ENCODE measurements at regions not wholly inside any gene's neighbourhood (a gene's known extent, or its start where the extent isn't known, plus 50 kb on each side); places are given as distances from the start of the nearest gene placed in this dataset.
A peak's percentile ranks its signal among the peaks of the same experiment; 100 is the strongest.

DNA sequence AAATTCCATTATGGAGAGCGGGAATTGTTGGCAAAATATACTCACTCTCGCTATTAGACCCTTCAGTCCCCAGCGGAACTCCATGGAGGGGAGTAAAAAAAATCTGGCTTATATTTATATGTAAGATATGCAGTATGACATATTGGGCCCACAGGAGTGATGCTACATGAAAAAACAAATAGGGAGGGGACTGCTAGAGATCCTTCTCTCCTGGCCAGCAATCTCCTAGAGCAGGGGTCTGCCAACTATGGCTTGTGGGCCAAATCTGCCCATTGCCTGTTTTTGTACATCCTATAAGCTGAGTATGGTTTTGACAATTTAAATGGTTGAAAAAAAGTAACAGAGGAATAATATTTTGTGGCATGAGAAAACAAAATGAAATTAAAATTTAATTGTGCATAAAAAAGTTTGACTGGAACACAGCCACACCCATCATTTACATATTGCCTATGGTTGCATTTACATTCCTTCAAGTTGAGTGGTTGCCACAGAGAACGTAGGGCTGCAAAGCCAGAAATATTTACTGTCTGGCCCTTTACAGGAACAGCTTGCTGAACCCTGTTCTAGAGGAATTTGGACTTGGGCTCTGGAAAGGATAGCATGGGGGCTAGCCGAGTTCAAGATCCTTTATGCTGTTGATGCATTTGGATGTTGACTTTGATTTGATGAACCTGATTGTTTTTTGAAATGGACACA, 197.3 kb upstream of the CLINT1 start:
- Histone ChIP-seq H3K27me3 (no peaks in the 10 kb centered on the region), H3K27ac (no peak overlapping the region), H3K9me3 (no peaks in the 10 kb centered on the region), H3K36me3 (no peaks in the 10 kb centered on the region), H3K4me1 (no peaks in the 10 kb centered on the region), H3K4me3 (no peak overlapping the region)
- WGBS (ENCODE audit: insufficient coverage, low coverage, low lambda C conversion rate, missing lambda C conversion rate) = 81% methylated on average over 5 of the region's 5 CpGs
- ATAC-seq = no peak
- TF ChIP-seq POLR2A (IDR thresholded peaks at IDR 0.05) = no peak
- TF ChIP-seq CTCF (IDR thresholded peaks at IDR 0.05) = no peak
- intact Hi-C loops (cut with DNase I) = no loop called here
- no peak for DNase-seq

GRCh38 chr5:158055111-158055501, 196.2 kb upstream of the CLINT1 start:
- H3K4me1 ChIP-seq = no peaks in the 10 kb centered on the region
- H3K27ac ChIP-seq = no peak overlapping the region
- intact Hi-C loops (cut with DNase I) = no loop called here
- ATAC-seq (no peak), DNase-seq (no peak)
- no peak overlapping the region for H3K4me3 ChIP-seq
- H3K9me3 ChIP-seq = no peaks in the 10 kb centered on the region
- no peaks in the 10 kb centered on the region for H3K27me3 ChIP-seq
- TF ChIP-seq CTCF (IDR thresholded peaks at IDR 0.05) = no peak
- TF ChIP-seq POLR2A (IDR thresholded peaks at IDR 0.05) = no peak
- H3K36me3 ChIP-seq = no peaks in the 10 kb centered on the region
- WGBS (ENCODE audit: insufficient coverage, low coverage, low lambda C conversion rate, missing lambda C conversion rate) = 47% methylated on average over 4 of the region's 4 CpGs

- 46% methylated on average over 9 of the region's 9 CpGs for WGBS (ENCODE audit: insufficient coverage, low coverage, low lambda C conversion rate, missing lambda C conversion rate)
- no peak for DNase-seq
- H3K4me3 ChIP-seq = no peak overlapping the region
Measured at GRCh38 chr5:158054223-158055110, 195.5 kb upstream of the CLINT1 start.

GRCh38 chr5:158051036-158051435, 192.1 kb upstream of the CLINT1 start:
- H3K4me1 ChIP-seq = no peaks in the 10 kb centered on the region
- H3K36me3 ChIP-seq = no peaks in the 10 kb centered on the region
- TF ChIP-seq CTCF (IDR thresholded peaks at IDR 0.05) (no peak), POLR2A (IDR thresholded peaks at IDR 0.05) (no peak)
- intact Hi-C loops (cut with DNase I) = no loop called here
- no peaks in the 10 kb centered on the region for H3K27me3 ChIP-seq
- no peak for DNase-seq
- peak in 2 of 4 donors; percentile 61 to 74 for ATAC-seq
- H3K4me3 ChIP-seq = no peak overlapping the region
- no peak overlapping the region for H3K27ac ChIP-seq
- 33% methylated on average over 4 of the region's 4 CpGs for WGBS (ENCODE audit: insufficient coverage, low coverage, low lambda C conversion rate, missing lambda C conversion rate)
- no peaks in the 10 kb centered on the region for H3K9me3 ChIP-seq

More at GRCh38 chr5:158054223-158055110, 195.5 kb upstream of the CLINT1 start:
- TF ChIP-seq POLR2A (IDR thresholded peaks at IDR 0.05) (no peak), CTCF (IDR thresholded peaks at IDR 0.05) (no peak)
- H3K36me3 ChIP-seq = no peaks in the 10 kb centered on the region
- no peaks in the 10 kb centered on the region for H3K27me3 ChIP-seq
- no peaks in the 10 kb centered on the region for H3K4me1 ChIP-seq
- ATAC-seq = peak in 1 of 4 donors; percentile 29
- intact Hi-C loops (cut with DNase I) = no loop called here
- no peaks in the 10 kb centered on the region for H3K9me3 ChIP-seq
- no peak overlapping the region for H3K27ac ChIP-seq
